IPS DF 19.7 (cell line): ENCODE measurements at regions not wholly inside any gene's neighbourhood (a gene's known extent, or its start where the extent isn't known, plus 50 kb on each side); places are given as distances from the start of the nearest gene placed in this dataset.
"Not testable (repeated sequence)": the region's sequence is repeated elsewhere in the genome, so short reads cannot be mapped to it uniquely, and the experiment has no call there.

Experiments
- DNase-seq: peaks from one replicate; pipeline ENCODE4 v3.0.0-alpha.2; 2013; ENCODE audit warnings: low read depth, low spot score

- DNase-seq, result no peak
Measured at GRCh38 chrX:35617836-35618235, 180.3 kb upstream of the MAGEB16 start.

- DNase-seq, result no peak
Measured at GRCh38 chrX:35622040-35622439, 176.1 kb upstream of the MAGEB16 start.

GRCh38 chrX:35622601-35623000, 175.5 kb upstream of the MAGEB16 start:
- no peak for DNase-seq

- DNase-seq, result no peak
Measured at GRCh38 chrX:35625714-35626113, 172.4 kb upstream of the MAGEB16 start.

- no peak for DNase-seq
Measured at GRCh38 chrX:35626124-35626523, 172.0 kb upstream of the MAGEB16 start.

- DNase-seq, result not testable (repeated sequence)
Measured at GRCh38 chrX:35635971-35636370, 162.2 kb upstream of the MAGEB16 start.

GRCh38 chrX:35664833-35665232, 133.3 kb upstream of the MAGEB16 start:
- DNase-seq, result no peak

GRCh38 chrX:35665311-35665710, 132.8 kb upstream of the MAGEB16 start:
- DNase-seq, result no peak

- DNase-seq, result no peak
Measured at GRCh38 chrX:35670889-35671288, 127.3 kb upstream of the MAGEB16 start.

GRCh38 chrX:35675151-35675550, 123.0 kb upstream of the MAGEB16 start:
- DNase-seq, result no peak

- no peak for DNase-seq
Measured at GRCh38 chrX:35680940-35681346, 117.2 kb upstream of the MAGEB16 start.

- no peak for DNase-seq
Measured at GRCh38 chrX:35682476-35682875, 115.7 kb upstream of the MAGEB16 start.

- DNase-seq, result no peak
Measured at GRCh38 chrX:35696760-35697234, 101.3 kb upstream of the MAGEB16 start.

GRCh38 chrX:35699642-35700041, 98.5 kb upstream of the MAGEB16 start:
- DNase-seq, result no peak

GRCh38 chrX:35700121-35700520, 98.0 kb upstream of the MAGEB16 start:
- DNase-seq, result no peak

GRCh38 chrX:35711281-35711680, 86.9 kb upstream of the MAGEB16 start:
- no peak for DNase-seq

GRCh38 chrX:35722128-35722527, 76.0 kb upstream of the MAGEB16 start:
- DNase-seq, result no peak

GRCh38 chrX:35726176-35726575, 72.0 kb upstream of the MAGEB16 start:
- no peak for DNase-seq

- peak; percentile 59 for DNase-seq
Measured at GRCh38 chrX:35728481-35728880, 69.7 kb upstream of the MAGEB16 start.

- DNase-seq, result no peak
Measured at GRCh38 chrX:35733879-35734278, 64.3 kb upstream of the MAGEB16 start.

- no peak for DNase-seq
Measured at GRCh38 chrX:35741142-35741541, 57.0 kb upstream of the MAGEB16 start.

- DNase-seq, result no peak
Measured at GRCh38 chrX:35743331-35743730, 54.8 kb upstream of the MAGEB16 start.
